GM23338 (cell line): ENCODE measurements at regions not wholly inside any gene's neighbourhood (a gene's known extent, or its start where the extent isn't known, plus 50 kb on each side); places are given as distances from the start of the nearest gene placed in this dataset.
"Not testable (repeated sequence)": the region's sequence is repeated elsewhere in the genome, so short reads cannot be mapped to it uniquely, and the experiment has no call there.

Experiments used
- ATAC-seq: fragments of 200-7000 bp; cut with Tn5 transposase; 3 replicates; pipeline ENCODE4 v1.9.1; 2020
- DNase-seq: peaks from one replicate; pipeline ENCODE4 v3.0.0-alpha.2; 2015; ENCODE audit warnings: low spot score
- H2AFZ ChIP-seq: fragments of 200-600 bp; sonication (generic); 2 replicates; pipeline ENCODE4 v1.8.0; 2016; ENCODE audit warnings: antibody characterized with exemption, mild to moderate bottlenecking, moderate library complexity
- H3F3A ChIP-seq: fragments of 200-600 bp; sonication (generic); replicated peaks from 2 replicates; pipeline ENCODE4 v1.8.0; 2017; ENCODE audit warnings: antibody characterized with exemption, mixed run types, low read depth
- H3K27ac ChIP-seq: fragments of 200-600 bp; sonication (generic); 2 replicates; pipeline ENCODE4 v1.6.1; 2016; ENCODE audit warnings: low read depth
- H3K27me3 ChIP-seq: fragments of 200-600 bp; sonication (generic); 2 replicates; pipeline ENCODE4 v1.8.0; 2016; ENCODE audit warnings: mild to moderate bottlenecking, mixed run types, moderate library complexity; ENCODE audit not compliant: insufficient read depth
- H3K36me3 ChIP-seq: fragments of 200-600 bp; sonication (generic); 2 replicates; pipeline ENCODE4 v1.8.0; 2016; ENCODE audit warnings: mild to moderate bottlenecking; ENCODE audit not compliant: insufficient read depth
- H3K4me1 ChIP-seq: fragments of 200-600 bp; sonication (generic); 2 replicates; pipeline ENCODE4 v1.8.0; 2016; ENCODE audit warnings: mild to moderate bottlenecking, moderate library complexity; ENCODE audit not compliant: insufficient read depth
- H3K4me2 ChIP-seq: fragments of 200-600 bp; sonication (generic); 2 replicates; pipeline ENCODE4 v1.7.1; 2017; ENCODE audit warnings: mixed run types
- H3K4me3 ChIP-seq: fragments of 200-600 bp; sonication (generic); 2 replicates; pipeline ENCODE4 v1.6.1; 2016; ENCODE audit warnings: mixed run types
- H3K79me2 ChIP-seq: fragments of 200-600 bp; sonication (generic); replicated peaks from 2 replicates; pipeline ENCODE4 v1.8.0; 2017; ENCODE audit warnings: mild to moderate bottlenecking; ENCODE audit not compliant: insufficient read depth
- H3K9me2 ChIP-seq: fragments of 200-600 bp; sonication (generic); 2 replicates; pipeline ENCODE4 v1.8.0; 2017; ENCODE audit not compliant: insufficient read depth
- H4K20me1 ChIP-seq: fragments of 200-600 bp; sonication (generic); replicated peaks from 2 replicates; pipeline ENCODE4 v1.8.0; 2017; ENCODE audit warnings: mild to moderate bottlenecking; ENCODE audit not compliant: insufficient read depth
- H3K27ac Mint-ChIP-seq: 2 replicates; pipeline ENCODE4 v1.8.0; 2020; ENCODE audit warnings: inconsistent platforms, mild to moderate bottlenecking, moderate library complexity, mixed read lengths
- H3K27me3 Mint-ChIP-seq: 3 replicates; pipeline ENCODE4 v1.8.0; 2022; ENCODE audit warnings: low read depth, mild to moderate bottlenecking, moderate library complexity, mixed read lengths, inconsistent platforms; ENCODE audit not compliant: insufficient read depth, poor library complexity
- H3K36me3 Mint-ChIP-seq: 3 replicates; pipeline ENCODE4 v1.8.0; 2021; ENCODE audit warnings: low read depth, mild to moderate bottlenecking, inconsistent platforms, moderate library complexity, mixed read lengths
- H3K4me1 Mint-ChIP-seq: 3 replicates; pipeline ENCODE4 v1.8.0; 2020; ENCODE audit warnings: mild to moderate bottlenecking, inconsistent platforms, mixed read lengths
- H3K4me3 Mint-ChIP-seq: 3 replicates; pipeline ENCODE4 v1.8.0; 2021; ENCODE audit warnings: moderate library complexity, mild to moderate bottlenecking, inconsistent platforms, mixed read lengths
- H3K9me3 Mint-ChIP-seq: 3 replicates; pipeline ENCODE4 v1.8.0; 2020; ENCODE audit warnings: moderate library complexity, mild to moderate bottlenecking, inconsistent platforms, mixed read lengths
- CTCF ChIP-seq, 2 experiments: fragments of 200-600 bp in 1 of 2; sonication (generic) in 1 of 2; conservative IDR thresholded peaks; 2 replicates each; pipeline versions ENCODE4 v1.5.1 to v1.6.1; 2016 to 2017; ENCODE audit warnings: antibody characterized with exemption in 2 of 2, low read depth in 2 of 2, mild to moderate bottlenecking in 2 of 2, moderate library complexity in 1 of 2

GRCh38 chr1:83468336-83468735 lies 530.6 kb downstream of the TTLL7 start:
- not testable (repeated sequence) for H3K9me2 ChIP-seq, H3K27ac ChIP-seq, H4K20me1 ChIP-seq, H3K36me3 ChIP-seq, H3K79me2 ChIP-seq, H3K27me3 ChIP-seq, ATAC-seq, H3F3A ChIP-seq, H3K36me3 Mint-ChIP-seq, DNase-seq, H2AFZ ChIP-seq, H3K4me3 Mint-ChIP-seq, H3K4me1 Mint-ChIP-seq, H3K4me1 ChIP-seq, H3K27ac Mint-ChIP-seq, H3K27me3 Mint-ChIP-seq, H3K9me3 Mint-ChIP-seq, H3K4me2 ChIP-seq, H3K4me3 ChIP-seq
- peak in 1 of 2 experiments; percentile 30; a peak in 2 of 4 replicates for TF ChIP-seq CTCF (conservative IDR thresholded peaks at IDR 0.05; ENCODE audit: low read depth in 2 of 2)

GRCh38 chr1:83457735-83458248 lies 541.1 kb downstream of the TTLL7 start:
- not testable (repeated sequence) for H3K27me3 Mint-ChIP-seq, H4K20me1 ChIP-seq, H3K36me3 ChIP-seq, H3K27ac Mint-ChIP-seq, H2AFZ ChIP-seq, ATAC-seq, H3K36me3 Mint-ChIP-seq, H3K9me2 ChIP-seq, H3K4me1 ChIP-seq, H3K9me3 Mint-ChIP-seq, H3F3A ChIP-seq, DNase-seq, H3K79me2 ChIP-seq, H3K4me3 ChIP-seq, H3K27ac ChIP-seq, H3K4me2 ChIP-seq, H3K4me1 Mint-ChIP-seq, H3K27me3 ChIP-seq, H3K4me3 Mint-ChIP-seq

- DNase-seq, H3K27ac Mint-ChIP-seq, H3K79me2 ChIP-seq: not testable (repeated sequence)
Observed at GRCh38 chr1:83457281-83457680, 541.7 kb downstream of the TTLL7 start.

GRCh38 chr1:83455753-83456152 lies 543.2 kb downstream of the TTLL7 start:
- H4K20me1 ChIP-seq, H3K27ac Mint-ChIP-seq, ATAC-seq, DNase-seq, H2AFZ ChIP-seq, H3K27me3 Mint-ChIP-seq, H3F3A ChIP-seq, H3K36me3 Mint-ChIP-seq, H3K4me3 ChIP-seq, H3K9me2 ChIP-seq, H3K36me3 ChIP-seq, H3K4me2 ChIP-seq, H3K9me3 Mint-ChIP-seq, H3K27ac ChIP-seq, H3K4me3 Mint-ChIP-seq, H3K27me3 ChIP-seq, H3K4me1 Mint-ChIP-seq, H3K79me2 ChIP-seq, H3K4me1 ChIP-seq: not testable (repeated sequence)

More at GRCh38 chr1:83457281-83457680, 541.7 kb downstream of the TTLL7 start:
- H2AFZ ChIP-seq, H3K4me1 ChIP-seq, H3K4me2 ChIP-seq, H3K27me3 ChIP-seq, H3F3A ChIP-seq, H3K4me3 ChIP-seq, H3K36me3 Mint-ChIP-seq, H3K4me3 Mint-ChIP-seq, H3K27me3 Mint-ChIP-seq, H3K9me3 Mint-ChIP-seq, H3K4me1 Mint-ChIP-seq, ATAC-seq, H4K20me1 ChIP-seq, H3K36me3 ChIP-seq, H3K27ac ChIP-seq, H3K9me2 ChIP-seq: not testable (repeated sequence)

- not testable (repeated sequence) for H3K27ac ChIP-seq, H3K27me3 ChIP-seq, H3K36me3 Mint-ChIP-seq, H3K4me3 Mint-ChIP-seq, H3K36me3 ChIP-seq, H3K4me2 ChIP-seq, H3F3A ChIP-seq, DNase-seq, H4K20me1 ChIP-seq, H3K4me1 ChIP-seq, H3K27ac Mint-ChIP-seq, H3K9me3 Mint-ChIP-seq, ATAC-seq, H2AFZ ChIP-seq, H3K4me1 Mint-ChIP-seq, H3K9me2 ChIP-seq, H3K27me3 Mint-ChIP-seq, H3K4me3 ChIP-seq, H3K79me2 ChIP-seq
Observed at GRCh38 chr1:83445873-83446272, 553.1 kb downstream of the TTLL7 start.

- H3K4me1 ChIP-seq, H4K20me1 ChIP-seq, H3K4me2 ChIP-seq, H3F3A ChIP-seq, H3K36me3 Mint-ChIP-seq, H3K27me3 ChIP-seq, ATAC-seq, H3K27me3 Mint-ChIP-seq, H3K27ac ChIP-seq, H3K27ac Mint-ChIP-seq, H3K79me2 ChIP-seq, H3K4me3 Mint-ChIP-seq, H3K9me3 Mint-ChIP-seq, DNase-seq, H3K4me3 ChIP-seq, H2AFZ ChIP-seq, H3K9me2 ChIP-seq, H3K4me1 Mint-ChIP-seq, H3K36me3 ChIP-seq: not testable (repeated sequence)
Observed at GRCh38 chr1:83442412-83442811, 556.5 kb downstream of the TTLL7 start.
